ENCODE measurements at regions not wholly inside any gene's neighbourhood (a gene's known extent, or its start where the extent isn't known, plus 50 kb on each side); places are given as distances from the start of the nearest gene placed in this dataset.
A peak's percentile ranks its signal among the peaks of the same experiment; 100 is the strongest.
"Not testable (repeated sequence)": the region's sequence is repeated elsewhere in the genome, so short reads cannot be mapped to it uniquely, and the experiment has no call there.

GRCh38 chr4:190121759-190122158 lies 51.8 kb upstream of the DUX4 start:
- no peak overlapping the region for H3K27ac Mint-ChIP-seq
- no peak overlapping the region for H3K9ac ChIP-seq
- H3K36me3 ChIP-seq, result no peaks in the 10 kb centered on the region
- H3K4me1 Mint-ChIP-seq, result no peaks in the 10 kb centered on the region
- no peaks in the 10 kb centered on the region for H3K27me3 ChIP-seq
- peaks cover 3% of the 10 kb centered on the region for H3K27me3 Mint-ChIP-seq (ENCODE audit: insufficient read depth, low read depth)
- no peak overlapping the region for H2AFZ ChIP-seq (replicated peaks)
- TF ChIP-seq EZH2 (IDR thresholded peaks at IDR 0.05), result no peak
- no peak for TF ChIP-seq EZH2phosphoT487 (IDR thresholded peaks at IDR 0.05)
- TF ChIP-seq, protein P1, sequence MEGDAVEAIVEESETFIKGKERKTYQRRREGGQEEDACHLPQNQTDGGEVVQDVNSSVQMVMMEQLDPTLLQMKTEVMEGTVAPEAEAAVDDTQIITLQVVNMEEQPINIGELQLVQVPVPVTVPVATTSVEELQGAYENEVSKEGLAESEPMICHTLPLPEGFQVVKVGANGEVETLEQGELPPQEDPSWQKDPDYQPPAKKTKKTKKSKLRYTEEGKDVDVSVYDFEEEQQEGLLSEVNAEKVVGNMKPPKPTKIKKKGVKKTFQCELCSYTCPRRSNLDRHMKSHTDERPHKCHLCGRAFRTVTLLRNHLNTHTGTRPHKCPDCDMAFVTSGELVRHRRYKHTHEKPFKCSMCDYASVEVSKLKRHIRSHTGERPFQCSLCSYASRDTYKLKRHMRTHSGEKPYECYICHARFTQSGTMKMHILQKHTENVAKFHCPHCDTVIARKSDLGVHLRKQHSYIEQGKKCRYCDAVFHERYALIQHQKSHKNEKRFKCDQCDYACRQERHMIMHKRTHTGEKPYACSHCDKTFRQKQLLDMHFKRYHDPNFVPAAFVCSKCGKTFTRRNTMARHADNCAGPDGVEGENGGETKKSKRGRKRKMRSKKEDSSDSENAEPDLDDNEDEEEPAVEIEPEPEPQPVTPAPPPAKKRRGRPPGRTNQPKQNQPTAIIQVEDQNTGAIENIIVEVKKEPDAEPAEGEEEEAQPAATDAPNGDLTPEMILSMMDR (IDR thresholded peaks at IDR 0.05), result no peak
- no peak overlapping the region for H3K4me2 ChIP-seq
- H3K9me3 ChIP-seq (ENCODE audit: low read depth), result peaks cover 13% of the 10 kb centered on the region
- H3K27ac ChIP-seq, result no peak overlapping the region
- H3K79me2 ChIP-seq (ENCODE audit: low read depth), result no peaks in the 10 kb centered on the region
- no peaks in the 10 kb centered on the region for H4K20me1 ChIP-seq (ENCODE audit: low read depth)
- peaks cover 9% of the 10 kb centered on the region for H3K9me3 Mint-ChIP-seq
- H3K36me3 Mint-ChIP-seq, result no peaks in the 10 kb centered on the region
- peak; percentile 1 for DNase-seq (ENCODE audit: low spot score)
- no peak overlapping the region for H3K4me3 Mint-ChIP-seq
- no peaks in the 10 kb centered on the region for H3F3A ChIP-seq (ENCODE audit: low read depth)
- H3K4me1 ChIP-seq, result no peaks in the 10 kb centered on the region
- H3K4me3 ChIP-seq, result no peak overlapping the region

DNA sequence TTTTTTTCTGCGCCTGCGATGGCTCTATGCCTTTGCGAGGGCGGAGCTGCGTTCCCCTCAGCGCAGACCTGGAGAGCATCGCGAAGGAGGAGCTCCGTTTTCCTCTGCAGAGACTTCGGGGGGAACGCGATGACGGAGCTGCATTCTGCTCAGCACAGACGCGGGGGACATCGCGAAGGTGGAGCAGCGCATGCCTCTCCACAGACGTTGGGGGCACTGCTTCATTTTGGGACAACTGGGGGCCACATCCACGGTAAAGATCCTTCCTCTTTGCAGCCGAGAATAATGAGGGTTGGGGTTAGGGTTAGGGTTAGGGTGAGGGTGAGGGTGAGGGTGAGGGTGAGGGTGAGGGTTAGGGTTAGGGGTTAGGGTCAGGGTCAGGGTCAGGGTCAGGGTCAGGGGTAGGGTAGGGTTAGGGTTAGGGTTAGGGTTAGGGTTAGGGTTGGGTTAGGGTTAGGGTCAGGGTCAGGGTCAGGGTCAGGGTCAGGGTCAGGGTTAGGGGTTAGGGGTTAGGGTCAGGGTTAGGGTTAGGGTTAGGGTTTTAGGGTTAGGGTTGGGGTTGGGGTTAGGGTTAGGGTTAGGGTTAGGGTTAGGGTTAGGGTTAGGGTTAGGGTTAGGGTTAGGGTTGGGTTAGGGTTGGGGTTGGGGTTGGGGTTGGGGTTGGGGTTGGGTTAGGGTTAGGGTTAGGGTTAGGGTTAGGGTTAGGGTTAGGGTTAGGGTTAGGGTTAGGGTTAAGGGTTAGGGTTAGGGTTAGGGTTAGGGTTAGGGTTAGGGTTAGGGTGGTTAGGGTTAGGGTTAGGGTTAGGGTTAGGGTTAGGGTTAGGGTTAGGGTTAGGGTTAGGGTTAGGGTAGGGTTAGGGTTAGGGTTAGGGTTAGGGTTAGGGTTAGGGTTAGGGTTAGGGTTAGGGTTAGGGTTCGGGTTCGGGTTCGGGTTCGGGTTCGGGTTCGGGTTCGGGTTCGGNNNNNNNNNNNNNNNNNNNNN lies 51.1 kb upstream of the DUX4 start:
- not testable (repeated sequence) for H3K27ac ChIP-seq; H3K4me1 Mint-ChIP-seq; H3K27me3 Mint-ChIP-seq (ENCODE audit: insufficient read depth, low read depth); H3K36me3 ChIP-seq; H3K27ac Mint-ChIP-seq; H3K27me3 ChIP-seq; H3K4me3 ChIP-seq; H3K36me3 Mint-ChIP-seq; H3K79me2 ChIP-seq (ENCODE audit: low read depth); H3K4me3 Mint-ChIP-seq; H3K9ac ChIP-seq; H3K4me1 ChIP-seq; H4K20me1 ChIP-seq (ENCODE audit: low read depth); H3F3A ChIP-seq (ENCODE audit: low read depth); H3K4me2 ChIP-seq; H3K9me3 Mint-ChIP-seq; H2AFZ ChIP-seq (replicated peaks)
- peaks cover 13% of the 10 kb centered on the region for H3K9me3 ChIP-seq (ENCODE audit: low read depth)
- peak; percentile 10 for DNase-seq (ENCODE audit: low spot score)
